Suprapubic skin (tissue), 4 donors: ENCODE measurements at regions not wholly inside any gene's neighbourhood (a gene's known extent, or its start where the extent isn't known, plus 50 kb on each side); places are given as distances from the start of the nearest gene placed in this dataset.
A peak's percentile ranks its signal among the peaks of the same experiment; 100 is the strongest.

Source experiments
- DNase-seq, 2 donors: peaks; one replicate each; pipeline ENCODE4 v3.0.0-alpha.2; 2019; ENCODE audit warnings: low spot score in 2 of 2
- H3K27ac ChIP-seq: fragments of 200-600 bp; sonication (generic); one replicate; pipeline ENCODE4 v1.5.1; 2019
- H3K27me3 ChIP-seq: fragments of 200-600 bp; sonication (generic); one replicate; pipeline ENCODE4 v1.5.1; 2019
- H3K36me3 ChIP-seq: fragments of 200-600 bp; sonication (generic); one replicate; pipeline ENCODE4 v1.5.1; 2019
- H3K4me1 ChIP-seq: fragments of 200-600 bp; sonication (generic); one replicate; pipeline ENCODE4 v1.5.1; 2019
- H3K4me3 ChIP-seq: fragments of 200-600 bp; sonication (generic); one replicate; pipeline ENCODE4 v1.5.1; 2019; ENCODE audit warnings: mild to moderate bottlenecking
- H3K9me3 ChIP-seq: fragments of 200-600 bp; sonication (generic); one replicate; pipeline ENCODE4 v1.5.1; 2019
- CTCF ChIP-seq, 2 donors: fragments of 200-600 bp in 1 of 2; fragments of 450-650 bp in 1 of 2; sonication (generic) in 1 of 2; IDR thresholded peaks; one replicate each; pipeline ENCODE4 v1.5.1; 2016 to 2019; ENCODE audit warnings: antibody characterized with exemption in 2 of 2, mild to moderate bottlenecking in 1 of 2, moderate library complexity in 1 of 2
- EP300 ChIP-seq: sonication (generic); formaldehyde crosslinking; IDR thresholded peaks from one replicate; pipeline ENCODE4 v1.6.1; 2017; ENCODE audit warnings: antibody characterized with exemption
- POLR2A ChIP-seq, 2 donors: fragments of 450-650 bp; IDR thresholded peaks; one replicate each; pipeline ENCODE4 v1.6.1; 2017; ENCODE audit warnings: antibody characterized with exemption in 2 of 2, mild to moderate bottlenecking in 2 of 2, moderate library complexity in 2 of 2
- POLR2AphosphoS5 ChIP-seq, 3 donors: sonication (generic); formaldehyde crosslinking; IDR thresholded peaks; one replicate each; pipeline ENCODE4 v1.6.1; 2017; ENCODE audit warnings: antibody characterized with exemption in 3 of 3
- WGBS: methylation state at CpG from one replicate; pipeline ENCODE4 v1.1.5; 2018; 5-methylcytosine and 5-hydroxymethylcytosine counted together

- H3K36me3 ChIP-seq: no peaks in the 10 kb centered on the region
- no peak overlapping the region for H3K4me3 ChIP-seq
- no peaks in the 10 kb centered on the region for H3K9me3 ChIP-seq
- no peak for DNase-seq
- no peak for TF ChIP-seq EP300
- TF ChIP-seq POLR2AphosphoS5 (IDR thresholded peaks at IDR 0.05): no peak
- TF ChIP-seq CTCF (IDR thresholded peaks at IDR 0.05): no peak
- TF ChIP-seq POLR2A (IDR thresholded peaks at IDR 0.05): no peak
- H3K4me1 ChIP-seq: peaks cover 13% of the 10 kb centered on the region
- WGBS: 85% methylated on average over 10 of the region's 10 CpGs
- H3K27me3 ChIP-seq: no peaks in the 10 kb centered on the region
- H3K27ac ChIP-seq: no peak overlapping the region
Observed at GRCh38 chr7:27361522-27361921, 118.9 kb downstream of the EVX1 start.

GRCh38 chr7:27362026-27362425 is 119.4 kb downstream of the EVX1 start:
- no peaks in the 10 kb centered on the region for H3K27me3 ChIP-seq
- no peak overlapping the region for H3K4me3 ChIP-seq
- no peaks in the 10 kb centered on the region for H3K9me3 ChIP-seq
- no peak for DNase-seq
- no peak overlapping the region for H3K27ac ChIP-seq
- H3K36me3 ChIP-seq: no peaks in the 10 kb centered on the region
- peaks cover 13% of the 10 kb centered on the region for H3K4me1 ChIP-seq
- TF ChIP-seq CTCF (IDR thresholded peaks at IDR 0.05): no peak
- no peak for TF ChIP-seq EP300
- TF ChIP-seq POLR2AphosphoS5 (IDR thresholded peaks at IDR 0.05): no peak
- no peak for TF ChIP-seq POLR2A (IDR thresholded peaks at IDR 0.05)
- 85% methylated on average over 4 of the region's 4 CpGs for WGBS

GRCh38 chr7:27364344-27364758 is 121.7 kb downstream of the EVX1 start:
- no peaks in the 10 kb centered on the region for H3K36me3 ChIP-seq
- H3K4me1 ChIP-seq: peaks cover 13% of the 10 kb centered on the region
- no peaks in the 10 kb centered on the region for H3K9me3 ChIP-seq
- peak in 1 of 3 donors; percentile 41 for TF ChIP-seq POLR2AphosphoS5 (IDR thresholded peaks at IDR 0.05)
- no peak for TF ChIP-seq EP300
- DNase-seq: peak in 1 of 2 donors; percentile 80
- H3K27ac ChIP-seq: peak overlapping the region; percentile 69
- H3K4me3 ChIP-seq: peak overlapping the region; percentile 10
- H3K27me3 ChIP-seq: no peaks in the 10 kb centered on the region
- 50% methylated on average over 4 of the region's 4 CpGs for WGBS

- WGBS: 93% methylated on average over 4 of the region's 4 CpGs
- no peak for DNase-seq
Observed at GRCh38 chr7:27367179-27367932, 124.8 kb downstream of the EVX1 start.

GRCh38 chr7:27367933-27368549 is 125.4 kb downstream of the EVX1 start:
- TF ChIP-seq POLR2A (IDR thresholded peaks at IDR 0.05) (no peak), CTCF (IDR thresholded peaks at IDR 0.05) (no peak), POLR2AphosphoS5 (IDR thresholded peaks at IDR 0.05) (no peak), EP300 (no peak)
- peaks cover 13% of the 10 kb centered on the region for H3K4me1 ChIP-seq
- no peak overlapping the region for H3K4me3 ChIP-seq
- H3K9me3 ChIP-seq: no peaks in the 10 kb centered on the region
- H3K27me3 ChIP-seq: no peaks in the 10 kb centered on the region
- DNase-seq: no peak
- H3K36me3 ChIP-seq: no peaks in the 10 kb centered on the region
- WGBS: 92% methylated on average over 4 of the region's 4 CpGs
- no peak overlapping the region for H3K27ac ChIP-seq

More at GRCh38 chr7:27367179-27367932, 124.8 kb downstream of the EVX1 start:
- H3K27ac ChIP-seq: no peak overlapping the region
- no peak for TF ChIP-seq CTCF (IDR thresholded peaks at IDR 0.05)
- no peak overlapping the region for H3K4me3 ChIP-seq
- peaks cover 13% of the 10 kb centered on the region for H3K4me1 ChIP-seq
- H3K27me3 ChIP-seq: no peaks in the 10 kb centered on the region
- H3K9me3 ChIP-seq: no peaks in the 10 kb centered on the region
- no peaks in the 10 kb centered on the region for H3K36me3 ChIP-seq
